A673 (cell line): ENCODE measurements at regions not wholly inside any gene's neighbourhood (a gene's known extent, or its start where the extent isn't known, plus 50 kb on each side); places are given as distances from the start of the nearest gene placed in this dataset.

Source experiments
- BruUV-seq: library from RNA; stranded (reverse); fragments of 400-500 nt; replicated peaks from 2 replicates; lab custom pipeline; 2021; lab: Mats Ljungman, UMichigan
- CTCF ChIA-PET: fragments of 300-600 bp; sonication (Branson Sonifier 250); formaldehyde crosslinking; loops from one replicate; lab custom pipeline; 2022; ENCODE audit warnings: antibody characterized with exemption; lab: Charles Lee
- POLR2A ChIA-PET: fragments of 300-600 bp; sonication (Branson Sonifier 250); formaldehyde crosslinking; loops from one replicate; lab custom pipeline; 2022; ENCODE audit warnings: antibody characterized with exemption; ENCODE audit not compliant: low non-redundant PET; lab: Charles Lee
- DNase-seq: peaks from one replicate; pipeline ENCODE4 v3.0.0-alpha.2; 2015; ENCODE audit warnings: low spot score
- H3K27ac ChIP-seq: fragments of 200-600 bp; sonication (generic); 2 replicates; pipeline ENCODE4 v1.5.1; 2016; ENCODE audit warnings: mixed run types, low read depth, mild to moderate bottlenecking, mixed read lengths, antibody characterized with exemption, low read length; ENCODE audit not compliant: poor library complexity, severe bottlenecking
- H3K27me3 ChIP-seq: fragments of 200-600 bp; sonication (generic); replicated peaks from 2 replicates; pipeline ENCODE4 v1.6.1; 2017; ENCODE audit warnings: mixed run types, low read depth, mild to moderate bottlenecking, mixed read lengths, antibody characterized with exemption, low read length; ENCODE audit not compliant: insufficient read depth, poor library complexity
- H3K36me3 ChIP-seq: fragments of 200-600 bp; sonication (generic); 2 replicates; pipeline ENCODE4 v1.6.1; 2016; ENCODE audit warnings: mixed run types, mild to moderate bottlenecking, mixed read lengths, antibody characterized with exemption, low read length; ENCODE audit not compliant: insufficient read depth, poor library complexity, severe bottlenecking
- H3K4me1 ChIP-seq: fragments of 200-600 bp; sonication (generic); 2 replicates; pipeline ENCODE4 v1.6.1; 2017; ENCODE audit warnings: mixed run types, mild to moderate bottlenecking, mixed read lengths, antibody characterized with exemption, low read length; ENCODE audit not compliant: insufficient read depth, poor library complexity, severe bottlenecking
- H3K4me3 ChIP-seq: fragments of 200-600 bp; sonication (generic); 2 replicates; pipeline ENCODE4 v1.5.1; 2016; ENCODE audit warnings: low read depth, mixed run types, mild to moderate bottlenecking, mixed read lengths, low read length; ENCODE audit not compliant: poor library complexity, severe bottlenecking
- H3K9me3 ChIP-seq: fragments of 200-600 bp; sonication (generic); 2 replicates; pipeline ENCODE4 v1.6.1; 2016; ENCODE audit warnings: mixed run types, low read depth, mild to moderate bottlenecking, mixed read lengths, antibody characterized with exemption, low read length; ENCODE audit not compliant: poor library complexity, severe bottlenecking
- CTCF ChIP-seq: fragments of 300-800, 200-600 bp; sonication (generic); conservative IDR thresholded peaks from 2 replicates; pipeline ENCODE4 v1.5.1; 2017; ENCODE audit warnings: low read depth, mild to moderate bottlenecking, antibody characterized with exemption, low read length, moderate library complexity, mixed read lengths
- EZH2 ChIP-seq: fragments of 200-600 bp; sonication (generic); IDR thresholded peaks from 2 replicates; pipeline ENCODE4 v1.6.1; 2017; ENCODE audit warnings: borderline replicate concordance, low read depth, mild to moderate bottlenecking, mixed read lengths, antibody characterized with exemption, low read length; ENCODE audit not compliant: poor library complexity, severe bottlenecking
- intact Hi-C: fragments of 100-400 bp; cut with micrococcal nuclease; formaldehyde crosslinking; loops from one replicate; pipeline ENCODE4 v1.10.0; 2022; ENCODE audit not compliant: unreplicated experiment

DNA sequence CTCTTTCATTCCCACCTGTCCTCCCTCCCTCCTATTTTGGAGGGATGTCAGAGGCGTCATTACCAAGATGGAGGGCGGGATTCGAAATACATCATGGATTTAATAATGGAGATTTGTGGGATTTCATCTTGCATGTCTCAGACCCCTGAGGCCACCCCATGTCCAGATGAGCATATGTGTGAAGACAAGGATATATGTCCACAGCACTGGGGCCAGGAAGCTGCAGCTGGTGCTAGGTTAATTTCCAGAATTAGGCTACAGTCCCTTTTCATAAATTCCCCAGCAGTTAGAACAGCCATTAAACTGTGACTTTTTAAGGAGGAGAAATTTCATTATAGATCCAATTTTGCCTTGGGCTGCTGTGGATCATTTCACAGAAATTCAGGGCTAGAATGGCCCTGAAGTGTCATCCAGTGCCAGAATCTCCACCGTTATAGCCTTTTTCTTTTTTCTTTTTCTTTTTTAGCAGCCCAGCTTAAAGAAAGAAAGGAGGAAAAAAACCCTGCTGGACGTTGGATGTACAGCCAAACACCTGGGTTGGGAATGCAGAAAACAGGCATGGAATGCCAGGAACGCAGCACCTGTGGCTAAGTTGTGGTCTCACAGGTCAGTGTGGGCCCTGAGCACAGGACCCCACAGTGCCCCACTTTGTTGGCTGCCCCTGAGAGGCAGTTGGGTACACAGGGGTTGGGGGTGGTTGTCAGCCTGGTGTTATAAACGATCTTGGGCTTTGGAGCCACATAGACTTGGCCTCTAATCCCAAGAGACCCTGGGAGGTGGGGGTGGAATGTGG is 50.2 kb upstream of the CXCL14 start:
- H3K9me3 ChIP-seq = no peaks in the 10 kb centered on the region
- no peak overlapping the region for H3K4me3 ChIP-seq
- no TSS peak for BruUV-seq
- intact Hi-C loops = no loop called here
- DNase-seq = no peak
- peaks cover 12% of the 10 kb centered on the region for H3K27me3 ChIP-seq
- CTCF ChIA-PET = no interaction called here
- no peaks in the 10 kb centered on the region for H3K36me3 ChIP-seq
- no peak overlapping the region for H3K27ac ChIP-seq
- TF ChIP-seq CTCF = no peak
- no peak for TF ChIP-seq EZH2
- no peaks in the 10 kb centered on the region for H3K4me1 ChIP-seq
- POLR2A ChIA-PET = no interaction called here
